ENCODE measurements at regions not wholly inside any gene's neighbourhood (a gene's known extent, or its start where the extent isn't known, plus 50 kb on each side); places are given as distances from the start of the nearest gene placed in this dataset.

DNA sequence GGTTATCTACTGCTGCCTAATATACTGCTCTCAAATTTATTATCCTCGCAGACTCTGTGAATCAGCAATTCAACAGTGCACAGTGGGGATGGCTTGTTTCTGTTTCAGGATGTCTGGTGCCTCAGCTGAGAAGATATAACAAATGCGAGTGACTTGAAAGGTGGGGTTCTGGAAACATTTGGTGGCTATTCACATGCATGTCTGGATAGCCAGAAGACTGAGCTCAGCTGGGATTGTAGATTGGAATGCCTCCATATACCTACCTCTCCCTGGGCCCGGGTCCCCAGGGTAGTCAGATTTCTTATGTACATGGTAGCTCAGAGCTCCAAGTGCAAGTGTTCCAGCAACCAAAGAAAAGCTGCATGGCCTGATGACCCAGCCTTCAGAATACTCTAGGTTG lies 176.3 kb downstream of the IER5 start:
- Histone ChIP-seq H3K9me3 (ENCODE audit: control insufficient read depth in 1 of 2, low read length in 2 of 2) (no peaks in the 10 kb centered on the region), H3K36me3 (ENCODE audit: control insufficient read depth in 1 of 2, insufficient read depth in 2 of 2, low read length in 2 of 2) (no peaks in the 10 kb centered on the region), H3K4me1 (ENCODE audit: control insufficient read depth in 1 of 2, insufficient read depth in 2 of 2, low read length in 2 of 2) (no peaks in the 10 kb centered on the region), H3K4me3 (ENCODE audit: low read depth in 1 of 2, low read length in 2 of 2) (no peak overlapping the region), H3K27ac (ENCODE audit: low read depth, low read length) (no peak overlapping the region), H3K9ac (ENCODE audit: low read depth in 1 of 2, low read length in 2 of 2) (no peak overlapping the region), H3K27me3 (ENCODE audit: control insufficient read depth in 1 of 2, insufficient read depth in 2 of 2, low read length in 2 of 2) (no peaks in the 10 kb centered on the region)

DNA sequence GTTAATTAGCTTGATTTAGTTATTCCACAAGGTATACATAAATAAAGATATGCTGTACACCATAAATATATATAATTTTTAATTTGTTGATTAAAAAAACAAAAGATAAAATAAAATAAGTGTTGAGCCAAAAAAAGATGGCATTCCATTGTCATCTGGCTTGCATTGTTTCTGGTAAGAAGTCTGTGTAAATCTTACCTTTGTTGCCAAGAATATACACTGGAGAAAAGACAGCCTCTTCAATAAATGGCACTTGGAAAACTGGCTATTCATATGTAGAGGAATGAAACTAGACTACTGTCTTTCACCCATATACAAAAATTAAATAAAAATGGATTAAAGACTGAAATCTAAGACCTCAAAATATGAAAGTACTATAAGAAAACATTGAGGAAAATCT lies 196.5 kb downstream of the IER5 start:
- no peaks in the 10 kb centered on the region for H3K36me3 ChIP-seq (ENCODE audit: control insufficient read depth in 1 of 2, insufficient read depth in 2 of 2, low read length in 2 of 2)
- H3K27ac ChIP-seq (ENCODE audit: low read depth, low read length) = no peak overlapping the region
- H3K4me3 ChIP-seq (ENCODE audit: low read depth in 1 of 2, low read length in 2 of 2) = no peak overlapping the region
- H3K27me3 ChIP-seq (ENCODE audit: control insufficient read depth in 1 of 2, insufficient read depth in 2 of 2, low read length in 2 of 2) = no peaks in the 10 kb centered on the region
- no peaks in the 10 kb centered on the region for H3K4me1 ChIP-seq (ENCODE audit: control insufficient read depth in 1 of 2, insufficient read depth in 2 of 2, low read length in 2 of 2)
- H3K9me3 ChIP-seq (ENCODE audit: control insufficient read depth in 1 of 2, low read length in 2 of 2) = peaks cover 0 to 3% of the 10 kb centered on the region in 2 donors
- H3K9ac ChIP-seq (ENCODE audit: low read depth in 1 of 2, low read length in 2 of 2) = no peak overlapping the region

DNA sequence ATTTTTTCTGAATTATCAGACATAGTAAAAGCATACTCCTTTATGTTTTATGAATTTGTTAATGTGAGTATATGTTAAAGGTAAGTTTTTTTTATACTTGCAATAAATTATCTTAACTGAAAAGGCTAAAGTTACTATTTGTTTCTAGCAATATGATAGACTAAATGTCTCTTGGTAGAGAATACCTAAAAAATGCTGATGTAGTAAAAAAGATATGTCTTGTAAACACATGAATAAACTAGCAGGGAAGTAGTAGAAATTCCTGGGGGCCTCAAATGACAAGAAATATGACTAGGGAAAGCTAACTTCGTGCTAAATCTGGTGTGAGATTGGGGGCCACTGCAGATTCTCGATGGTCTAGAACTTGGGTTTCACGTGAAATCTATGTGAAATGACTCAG lies 188.1 kb upstream of the CACNA1E start:
- Histone ChIP-seq H3K27ac (ENCODE audit: low read depth, low read length) (no peak overlapping the region), H3K9me3 (ENCODE audit: control insufficient read depth in 1 of 2, low read length in 2 of 2) (no peaks in the 10 kb centered on the region), H3K27me3 (ENCODE audit: control insufficient read depth in 1 of 2, insufficient read depth in 2 of 2, low read length in 2 of 2) (no peaks in the 10 kb centered on the region), H3K9ac (ENCODE audit: low read depth in 1 of 2, low read length in 2 of 2) (no peak overlapping the region), H3K36me3 (ENCODE audit: control insufficient read depth in 1 of 2, insufficient read depth in 2 of 2, low read length in 2 of 2) (no peaks in the 10 kb centered on the region), H3K4me1 (ENCODE audit: control insufficient read depth in 1 of 2, insufficient read depth in 2 of 2, low read length in 2 of 2) (no peaks in the 10 kb centered on the region), H3K4me3 (ENCODE audit: low read depth in 1 of 2, low read length in 2 of 2) (no peak overlapping the region)

DNA sequence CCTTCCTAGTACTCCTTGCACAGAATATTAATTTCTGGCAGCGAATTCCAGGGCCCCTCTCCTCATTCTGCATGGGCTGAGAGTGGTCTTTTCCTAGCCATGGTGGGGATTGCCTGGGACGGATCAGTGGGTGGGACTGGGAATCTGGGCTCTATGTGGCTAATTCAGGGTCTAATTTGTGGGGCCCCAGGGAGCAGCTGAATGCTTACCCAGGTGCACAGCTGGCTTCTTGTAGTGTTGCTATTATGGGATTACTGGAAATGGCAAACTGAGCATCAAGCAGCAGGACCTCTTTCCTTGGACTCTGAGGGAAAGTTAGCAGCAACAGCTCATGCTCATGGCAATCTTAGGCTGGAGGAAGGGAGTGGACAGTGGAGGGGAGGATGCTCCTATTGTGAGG lies 187.1 kb upstream of the CACNA1E start:
- H3K4me1 ChIP-seq (ENCODE audit: control insufficient read depth in 1 of 2, insufficient read depth in 2 of 2, low read length in 2 of 2) = no peaks in the 10 kb centered on the region
- H3K9ac ChIP-seq (ENCODE audit: low read depth in 1 of 2, low read length in 2 of 2) = no peak overlapping the region
- H3K9me3 ChIP-seq (ENCODE audit: control insufficient read depth in 1 of 2, low read length in 2 of 2) = no peaks in the 10 kb centered on the region
- H3K36me3 ChIP-seq (ENCODE audit: control insufficient read depth in 1 of 2, insufficient read depth in 2 of 2, low read length in 2 of 2) = no peaks in the 10 kb centered on the region
- H3K27me3 ChIP-seq (ENCODE audit: control insufficient read depth in 1 of 2, insufficient read depth in 2 of 2, low read length in 2 of 2) = no peaks in the 10 kb centered on the region
- no peak overlapping the region for H3K27ac ChIP-seq (ENCODE audit: low read depth, low read length)
- no peak overlapping the region for H3K4me3 ChIP-seq (ENCODE audit: low read depth in 1 of 2, low read length in 2 of 2)

GRCh38 chr1:181308098-181308497 lies 175.2 kb upstream of the CACNA1E start:
- Histone ChIP-seq H3K4me3 (ENCODE audit: low read depth in 1 of 2, low read length in 2 of 2) (no peak overlapping the region), H3K27ac (ENCODE audit: low read depth, low read length) (no peak overlapping the region), H3K9ac (ENCODE audit: low read depth in 1 of 2, low read length in 2 of 2) (no peak overlapping the region), H3K27me3 (ENCODE audit: control insufficient read depth in 1 of 2, insufficient read depth in 2 of 2, low read length in 2 of 2) (peaks cover 2 to 6% of the 10 kb centered on the region in 2 donors), H3K36me3 (ENCODE audit: control insufficient read depth in 1 of 2, insufficient read depth in 2 of 2, low read length in 2 of 2) (no peaks in the 10 kb centered on the region), H3K4me1 (ENCODE audit: control insufficient read depth in 1 of 2, insufficient read depth in 2 of 2, low read length in 2 of 2) (no peaks in the 10 kb centered on the region), H3K9me3 (ENCODE audit: control insufficient read depth in 1 of 2, low read length in 2 of 2) (no peaks in the 10 kb centered on the region)

- H3K4me1 ChIP-seq (ENCODE audit: control insufficient read depth in 1 of 2, insufficient read depth in 2 of 2, low read length in 2 of 2) = no peaks in the 10 kb centered on the region
- H3K27me3 ChIP-seq (ENCODE audit: control insufficient read depth in 1 of 2, insufficient read depth in 2 of 2, low read length in 2 of 2) = peaks cover 21 to 26% of the 10 kb centered on the region in 2 donors
- no peak overlapping the region for H3K4me3 ChIP-seq (ENCODE audit: low read depth in 1 of 2, low read length in 2 of 2)
- no peak overlapping the region for H3K9ac ChIP-seq (ENCODE audit: low read depth in 1 of 2, low read length in 2 of 2)
- H3K9me3 ChIP-seq (ENCODE audit: control insufficient read depth in 1 of 2, low read length in 2 of 2) = no peaks in the 10 kb centered on the region
- no peaks in the 10 kb centered on the region for H3K36me3 ChIP-seq (ENCODE audit: control insufficient read depth in 1 of 2, insufficient read depth in 2 of 2, low read length in 2 of 2)
- no peak overlapping the region for H3K27ac ChIP-seq (ENCODE audit: low read depth, low read length)
These were observed 172.8 kb upstream of the CACNA1E start for GRCh38 chr1:181310560-181310959.

- peaks cover 34 to 37% of the 10 kb centered on the region in 2 donors for H3K27me3 ChIP-seq (ENCODE audit: control insufficient read depth in 1 of 2, insufficient read depth in 2 of 2, low read length in 2 of 2)
- H3K36me3 ChIP-seq (ENCODE audit: control insufficient read depth in 1 of 2, insufficient read depth in 2 of 2, low read length in 2 of 2) = no peaks in the 10 kb centered on the region
- H3K9me3 ChIP-seq (ENCODE audit: control insufficient read depth in 1 of 2, low read length in 2 of 2) = no peaks in the 10 kb centered on the region
- no peak overlapping the region for H3K27ac ChIP-seq (ENCODE audit: low read depth, low read length)
- no peak overlapping the region for H3K4me3 ChIP-seq (ENCODE audit: low read depth in 1 of 2, low read length in 2 of 2)
- H3K9ac ChIP-seq (ENCODE audit: low read depth in 1 of 2, low read length in 2 of 2) = no peak overlapping the region
- H3K4me1 ChIP-seq (ENCODE audit: control insufficient read depth in 1 of 2, insufficient read depth in 2 of 2, low read length in 2 of 2) = no peaks in the 10 kb centered on the region
These were observed 170.4 kb upstream of the CACNA1E start for GRCh38 chr1:181312946-181313345.

GRCh38 chr1:181313466-181313865 lies 169.9 kb upstream of the CACNA1E start:
- peaks cover 34 to 42% of the 10 kb centered on the region in 2 donors for H3K27me3 ChIP-seq (ENCODE audit: control insufficient read depth in 1 of 2, insufficient read depth in 2 of 2, low read length in 2 of 2)
- no peak overlapping the region for H3K4me3 ChIP-seq (ENCODE audit: low read depth in 1 of 2, low read length in 2 of 2)
- H3K4me1 ChIP-seq (ENCODE audit: control insufficient read depth in 1 of 2, insufficient read depth in 2 of 2, low read length in 2 of 2) = no peaks in the 10 kb centered on the region
- H3K36me3 ChIP-seq (ENCODE audit: control insufficient read depth in 1 of 2, insufficient read depth in 2 of 2, low read length in 2 of 2) = no peaks in the 10 kb centered on the region
- H3K9ac ChIP-seq (ENCODE audit: low read depth in 1 of 2, low read length in 2 of 2) = no peak overlapping the region
- no peak overlapping the region for H3K27ac ChIP-seq (ENCODE audit: low read depth, low read length)
- no peaks in the 10 kb centered on the region for H3K9me3 ChIP-seq (ENCODE audit: control insufficient read depth in 1 of 2, low read length in 2 of 2)

GRCh38 chr1:181314010-181314409 lies 169.3 kb upstream of the CACNA1E start:
- Histone ChIP-seq H3K9ac (ENCODE audit: low read depth in 1 of 2, low read length in 2 of 2) (no peak overlapping the region), H3K36me3 (ENCODE audit: control insufficient read depth in 1 of 2, insufficient read depth in 2 of 2, low read length in 2 of 2) (no peaks in the 10 kb centered on the region), H3K27ac (ENCODE audit: low read depth, low read length) (no peak overlapping the region), H3K9me3 (ENCODE audit: control insufficient read depth in 1 of 2, low read length in 2 of 2) (no peaks in the 10 kb centered on the region), H3K4me1 (ENCODE audit: control insufficient read depth in 1 of 2, insufficient read depth in 2 of 2, low read length in 2 of 2) (no peaks in the 10 kb centered on the region), H3K4me3 (ENCODE audit: low read depth in 1 of 2, low read length in 2 of 2) (no peak overlapping the region), H3K27me3 (ENCODE audit: control insufficient read depth in 1 of 2, insufficient read depth in 2 of 2, low read length in 2 of 2) (peaks cover 39 to 45% of the 10 kb centered on the region in 2 donors)

GRCh38 chr1:181314959-181315358 lies 168.4 kb upstream of the CACNA1E start:
- Histone ChIP-seq H3K4me3 (ENCODE audit: low read depth in 1 of 2, low read length in 2 of 2) (no peak overlapping the region), H3K36me3 (ENCODE audit: control insufficient read depth in 1 of 2, insufficient read depth in 2 of 2, low read length in 2 of 2) (no peaks in the 10 kb centered on the region), H3K9me3 (ENCODE audit: control insufficient read depth in 1 of 2, low read length in 2 of 2) (no peaks in the 10 kb centered on the region), H3K9ac (ENCODE audit: low read depth in 1 of 2, low read length in 2 of 2) (no peak overlapping the region), H3K27me3 (ENCODE audit: control insufficient read depth in 1 of 2, insufficient read depth in 2 of 2, low read length in 2 of 2) (peaks cover 49 to 54% of the 10 kb centered on the region in 2 donors), H3K4me1 (ENCODE audit: control insufficient read depth in 1 of 2, insufficient read depth in 2 of 2, low read length in 2 of 2) (no peaks in the 10 kb centered on the region), H3K27ac (ENCODE audit: low read depth, low read length) (no peak overlapping the region)

Data from duodenal mucosa (tissue), 2 donors.